ENCODE measurements at regions not wholly inside any gene's neighbourhood (a gene's known extent, or its start where the extent isn't known, plus 50 kb on each side); places are given as distances from the start of the nearest gene placed in this dataset.
A peak's percentile ranks its signal among the peaks of the same experiment; 100 is the strongest.

- Histone ChIP-seq H3K36me3 (ENCODE audit: control insufficient read depth, insufficient read depth, low read length) (no peaks in the 10 kb centered on the region), H3K9me3 (ENCODE audit: control insufficient read depth, low read length) (no peaks in the 10 kb centered on the region), H3K27ac (ENCODE audit: insufficient read depth, low read depth, low read length, poor library complexity, severe bottlenecking) (no peak overlapping the region), H3K4me1 (ENCODE audit: control insufficient read depth, insufficient read depth, low read length) (no peaks in the 10 kb centered on the region), H3K4me3 (ENCODE audit: insufficient read depth, low read depth, low read length) (no peak overlapping the region), H3K27me3 (ENCODE audit: control insufficient read depth, insufficient read depth, low read length, poor library complexity, severe bottlenecking) (no peaks in the 10 kb centered on the region)
- WGBS, 2 experiments = 86 to 91% methylated on average over 4 of the region's 4 CpGs
Measured at GRCh38 chr15:60093273-60094067, 89.4 kb downstream of the FOXB1 start.

- WGBS, 2 experiments = 98 to 99% methylated on average over 2 of the region's 2 CpGs
- H3K9me3 ChIP-seq (ENCODE audit: control insufficient read depth, low read length) = no peaks in the 10 kb centered on the region
- H3K36me3 ChIP-seq (ENCODE audit: control insufficient read depth, insufficient read depth, low read length) = no peaks in the 10 kb centered on the region
- H3K4me3 ChIP-seq (ENCODE audit: insufficient read depth, low read depth, low read length) = no peak overlapping the region
- H3K27ac ChIP-seq (ENCODE audit: insufficient read depth, low read depth, low read length, poor library complexity, severe bottlenecking) = no peak overlapping the region
- no peaks in the 10 kb centered on the region for H3K27me3 ChIP-seq (ENCODE audit: control insufficient read depth, insufficient read depth, low read length, poor library complexity, severe bottlenecking)
- no peaks in the 10 kb centered on the region for H3K4me1 ChIP-seq (ENCODE audit: control insufficient read depth, insufficient read depth, low read length)
Measured at GRCh38 chr15:60095711-60096110, 91.6 kb downstream of the FOXB1 start.

GRCh38 chr15:60096157-60096556 lies 92.0 kb downstream of the FOXB1 start:
- H3K4me1 ChIP-seq (ENCODE audit: control insufficient read depth, insufficient read depth, low read length) = peaks cover 1% of the 10 kb centered on the region
- no peak overlapping the region for H3K27ac ChIP-seq (ENCODE audit: insufficient read depth, low read depth, low read length, poor library complexity, severe bottlenecking)
- H3K9me3 ChIP-seq (ENCODE audit: control insufficient read depth, low read length) = no peaks in the 10 kb centered on the region
- no peaks in the 10 kb centered on the region for H3K36me3 ChIP-seq (ENCODE audit: control insufficient read depth, insufficient read depth, low read length)
- 86 to 93% methylated on average over 4 of the region's 4 CpGs for WGBS, 2 experiments
- no peak overlapping the region for H3K4me3 ChIP-seq (ENCODE audit: insufficient read depth, low read depth, low read length)
- no peaks in the 10 kb centered on the region for H3K27me3 ChIP-seq (ENCODE audit: control insufficient read depth, insufficient read depth, low read length, poor library complexity, severe bottlenecking)

- 79 to 84% methylated on average over 4 of the region's 4 CpGs for WGBS, 2 experiments
- no peaks in the 10 kb centered on the region for H3K27me3 ChIP-seq (ENCODE audit: control insufficient read depth, insufficient read depth, low read length, poor library complexity, severe bottlenecking)
- peaks cover 10% of the 10 kb centered on the region for H3K4me1 ChIP-seq (ENCODE audit: control insufficient read depth, insufficient read depth, low read length)
- no peak overlapping the region for H3K4me3 ChIP-seq (ENCODE audit: insufficient read depth, low read depth, low read length)
- no peaks in the 10 kb centered on the region for H3K9me3 ChIP-seq (ENCODE audit: control insufficient read depth, low read length)
- H3K36me3 ChIP-seq (ENCODE audit: control insufficient read depth, insufficient read depth, low read length) = no peaks in the 10 kb centered on the region
- peak overlapping the region; percentile 12 for H3K27ac ChIP-seq (ENCODE audit: insufficient read depth, low read depth, low read length, poor library complexity, severe bottlenecking)
Measured at GRCh38 chr15:60101416-60101815, 97.3 kb downstream of the FOXB1 start.

- H3K9me3 ChIP-seq (ENCODE audit: control insufficient read depth, low read length) = no peaks in the 10 kb centered on the region
- no peaks in the 10 kb centered on the region for H3K36me3 ChIP-seq (ENCODE audit: control insufficient read depth, insufficient read depth, low read length)
- H3K27me3 ChIP-seq (ENCODE audit: control insufficient read depth, insufficient read depth, low read length, poor library complexity, severe bottlenecking) = no peaks in the 10 kb centered on the region
- H3K4me3 ChIP-seq (ENCODE audit: insufficient read depth, low read depth, low read length) = no peak overlapping the region
- peaks cover 10% of the 10 kb centered on the region for H3K4me1 ChIP-seq (ENCODE audit: control insufficient read depth, insufficient read depth, low read length)
- no peak overlapping the region for H3K27ac ChIP-seq (ENCODE audit: insufficient read depth, low read depth, low read length, poor library complexity, severe bottlenecking)
Measured at GRCh38 chr15:60102748-60103147, 98.6 kb downstream of the FOXB1 start.

- no peak overlapping the region for H3K27ac ChIP-seq (ENCODE audit: insufficient read depth, low read depth, low read length, poor library complexity, severe bottlenecking)
Measured at GRCh38 chr15:60110909-60111308, 106.8 kb downstream of the FOXB1 start.

GRCh38 chr15:60115579-60116380 lies 111.7 kb downstream of the FOXB1 start:
- H3K4me3 ChIP-seq (ENCODE audit: insufficient read depth, low read depth, low read length) = no peak overlapping the region
- H3K27ac ChIP-seq (ENCODE audit: insufficient read depth, low read depth, low read length, poor library complexity, severe bottlenecking) = no peak overlapping the region
- peaks cover 45% of the 10 kb centered on the region for H3K4me1 ChIP-seq (ENCODE audit: control insufficient read depth, insufficient read depth, low read length)
- WGBS, 2 experiments = 84 to 87% methylated on average over 9 of the region's 9 CpGs
- no peaks in the 10 kb centered on the region for H3K9me3 ChIP-seq (ENCODE audit: control insufficient read depth, low read length)
- no peaks in the 10 kb centered on the region for H3K36me3 ChIP-seq (ENCODE audit: control insufficient read depth, insufficient read depth, low read length)
- H3K27me3 ChIP-seq (ENCODE audit: control insufficient read depth, insufficient read depth, low read length, poor library complexity, severe bottlenecking) = no peaks in the 10 kb centered on the region

More at GRCh38 chr15:60110909-60111308, 106.8 kb downstream of the FOXB1 start:
- no peaks in the 10 kb centered on the region for H3K27me3 ChIP-seq (ENCODE audit: control insufficient read depth, insufficient read depth, low read length, poor library complexity, severe bottlenecking)
- H3K9me3 ChIP-seq (ENCODE audit: control insufficient read depth, low read length) = no peaks in the 10 kb centered on the region
- H3K4me1 ChIP-seq (ENCODE audit: control insufficient read depth, insufficient read depth, low read length) = peaks cover 13% of the 10 kb centered on the region
- no peaks in the 10 kb centered on the region for H3K36me3 ChIP-seq (ENCODE audit: control insufficient read depth, insufficient read depth, low read length)
- WGBS, 2 experiments = 86 to 96% methylated on average over 2 to 5 of the region's 5 CpGs
- H3K4me3 ChIP-seq (ENCODE audit: insufficient read depth, low read depth, low read length) = no peak overlapping the region

- no peaks in the 10 kb centered on the region for H3K9me3 ChIP-seq (ENCODE audit: control insufficient read depth, low read length)
- H3K27me3 ChIP-seq (ENCODE audit: control insufficient read depth, insufficient read depth, low read length, poor library complexity, severe bottlenecking) = no peaks in the 10 kb centered on the region
- H3K4me3 ChIP-seq (ENCODE audit: insufficient read depth, low read depth, low read length) = peak overlapping the region; percentile 35
- 60 to 83% methylated on average over 2 to 3 of the region's 3 CpGs for WGBS, 2 experiments
- no peak overlapping the region for H3K27ac ChIP-seq (ENCODE audit: insufficient read depth, low read depth, low read length, poor library complexity, severe bottlenecking)
- H3K4me1 ChIP-seq (ENCODE audit: control insufficient read depth, insufficient read depth, low read length) = peaks cover 41% of the 10 kb centered on the region
- no peaks in the 10 kb centered on the region for H3K36me3 ChIP-seq (ENCODE audit: control insufficient read depth, insufficient read depth, low read length)
Measured at GRCh38 chr15:60116456-60117089, 112.5 kb downstream of the FOXB1 start.

- Histone ChIP-seq H3K4me1 (ENCODE audit: control insufficient read depth, insufficient read depth, low read length) (peaks cover 41% of the 10 kb centered on the region), H3K27ac (ENCODE audit: insufficient read depth, low read depth, low read length, poor library complexity, severe bottlenecking) (peak overlapping the region; percentile 74), H3K9me3 (ENCODE audit: control insufficient read depth, low read length) (no peaks in the 10 kb centered on the region), H3K27me3 (ENCODE audit: control insufficient read depth, insufficient read depth, low read length, poor library complexity, severe bottlenecking) (no peaks in the 10 kb centered on the region), H3K4me3 (ENCODE audit: insufficient read depth, low read depth, low read length) (peak overlapping the region; percentile 35), H3K36me3 (ENCODE audit: control insufficient read depth, insufficient read depth, low read length) (no peaks in the 10 kb centered on the region)
- WGBS, 2 experiments = 0 to 2% methylated on average over 8 of the region's 8 CpGs
Measured at GRCh38 chr15:60118146-60118545, 114.0 kb downstream of the FOXB1 start.

GRCh38 chr15:60118626-60119025 lies 114.5 kb downstream of the FOXB1 start:
- peaks cover 41% of the 10 kb centered on the region for H3K4me1 ChIP-seq (ENCODE audit: control insufficient read depth, insufficient read depth, low read length)
- H3K36me3 ChIP-seq (ENCODE audit: control insufficient read depth, insufficient read depth, low read length) = no peaks in the 10 kb centered on the region
- peak overlapping the region; percentile 9 for H3K4me3 ChIP-seq (ENCODE audit: insufficient read depth, low read depth, low read length)
- peak overlapping the region; percentile 74 for H3K27ac ChIP-seq (ENCODE audit: insufficient read depth, low read depth, low read length, poor library complexity, severe bottlenecking)
- H3K27me3 ChIP-seq (ENCODE audit: control insufficient read depth, insufficient read depth, low read length, poor library complexity, severe bottlenecking) = no peaks in the 10 kb centered on the region
- H3K9me3 ChIP-seq (ENCODE audit: control insufficient read depth, low read length) = no peaks in the 10 kb centered on the region
- WGBS, 2 experiments = 0 to 2% methylated on average over 3 of the region's 3 CpGs
